MCF 10A (cell line): ENCODE measurements at regions not wholly inside any gene's neighbourhood (a gene's known extent, or its start where the extent isn't known, plus 50 kb on each side); places are given as distances from the start of the nearest gene placed in this dataset.

Experiments
- BruUV-seq: library from RNA; stranded (reverse); fragments of 400-500 nt; replicated peaks from 2 replicates; lab custom pipeline; 2021; lab: Mats Ljungman, UMichigan
- CTCF ChIA-PET: fragments of 300-600 bp; sonication (Branson Sonifier 250); formaldehyde crosslinking; extraction: SDS; loops from one replicate; lab custom pipeline; 2021; ENCODE audit warnings: antibody characterized with exemption, inconsistent platforms; lab: Yijun Ruan, JAX
- POLR2A ChIA-PET: fragments of 300-600, 350-650 bp; sonication (Branson Sonifier 250); formaldehyde crosslinking; extraction: SDS; loops from one replicate; lab custom pipeline; 2020; ENCODE audit warnings: antibody characterized with exemption, inconsistent platforms; lab: Yijun Ruan, JAX
- DNase-seq: peaks from one replicate; pipeline ENCODE4 v3.0.0-alpha.2; 2018; ENCODE audit not compliant: unreplicated experiment
- H3K27ac Mint-ChIP-seq: one replicate; pipeline ENCODE4 v1.8.0; 2022; ENCODE audit warnings: mild to moderate bottlenecking, low read depth, mixed read lengths; ENCODE audit not compliant: unreplicated experiment
- H3K27me3 Mint-ChIP-seq: one replicate; pipeline ENCODE4 v1.8.0; 2022; ENCODE audit warnings: mixed read lengths; ENCODE audit not compliant: insufficient read depth, unreplicated experiment
- H3K36me3 Mint-ChIP-seq: one replicate; pipeline ENCODE4 v1.8.0; 2022; ENCODE audit warnings: mild to moderate bottlenecking, moderate library complexity, mixed read lengths; ENCODE audit not compliant: insufficient read depth, unreplicated experiment
- H3K4me1 Mint-ChIP-seq: one replicate; pipeline ENCODE4 v1.8.0; 2022; ENCODE audit warnings: mixed read lengths; ENCODE audit not compliant: insufficient read depth, unreplicated experiment
- H3K4me3 Mint-ChIP-seq: one replicate; pipeline ENCODE4 v1.8.0; 2022; ENCODE audit warnings: mild to moderate bottlenecking, moderate library complexity, mixed read lengths; ENCODE audit not compliant: unreplicated experiment
- H3K9me3 Mint-ChIP-seq: one replicate; pipeline ENCODE4 v1.8.0; 2022; ENCODE audit warnings: mixed read lengths; ENCODE audit not compliant: unreplicated experiment
- intact Hi-C: fragments of 100-400 bp; cut with micrococcal nuclease; formaldehyde crosslinking; loops from 2 replicates; pipeline ENCODE4 v1.14.1; 2022
- TF ChIP-seq, protein P1 (sequence below): fragments of 200-600 bp; IDR thresholded peaks from one replicate; pipeline ENCODE4 v1.8.0; 2022; ENCODE audit warnings: antibody characterized with exemption, mild to moderate bottlenecking; ENCODE audit not compliant: unreplicated experiment

DNA sequence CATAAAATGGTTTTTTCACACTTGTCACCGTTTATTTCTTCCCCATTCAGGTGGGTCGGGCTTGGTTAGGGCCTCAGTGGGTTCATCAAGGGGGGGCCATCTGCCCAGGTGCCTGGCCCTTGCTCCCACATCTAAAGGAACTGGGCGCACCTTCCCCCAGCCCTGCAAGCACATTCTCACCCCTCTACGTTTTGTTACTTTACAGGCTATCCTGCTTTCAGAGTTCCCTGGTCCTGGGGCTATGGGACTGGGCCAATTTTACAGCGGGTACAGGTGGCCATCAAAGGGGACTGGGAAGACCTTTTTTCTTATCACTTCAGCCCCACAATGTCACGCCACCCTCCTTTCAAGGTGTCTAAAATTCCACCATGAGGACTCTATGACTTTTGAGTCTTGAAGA, 71.8 kb upstream of the HAAO start:
- POLR2A ChIA-PET = no interaction called here
- no peaks in the 10 kb centered on the region for H3K27me3 Mint-ChIP-seq
- H3K36me3 Mint-ChIP-seq = no peaks in the 10 kb centered on the region
- CTCF ChIA-PET = no interaction called here
- H3K9me3 Mint-ChIP-seq = peaks cover 10% of the 10 kb centered on the region
- intact Hi-C loops = no loop called here
- no peak for DNase-seq
- no peak overlapping the region for H3K27ac Mint-ChIP-seq
- H3K4me1 Mint-ChIP-seq = peaks cover 15% of the 10 kb centered on the region
- no TSS peak for BruUV-seq
- TF ChIP-seq, protein P1, sequence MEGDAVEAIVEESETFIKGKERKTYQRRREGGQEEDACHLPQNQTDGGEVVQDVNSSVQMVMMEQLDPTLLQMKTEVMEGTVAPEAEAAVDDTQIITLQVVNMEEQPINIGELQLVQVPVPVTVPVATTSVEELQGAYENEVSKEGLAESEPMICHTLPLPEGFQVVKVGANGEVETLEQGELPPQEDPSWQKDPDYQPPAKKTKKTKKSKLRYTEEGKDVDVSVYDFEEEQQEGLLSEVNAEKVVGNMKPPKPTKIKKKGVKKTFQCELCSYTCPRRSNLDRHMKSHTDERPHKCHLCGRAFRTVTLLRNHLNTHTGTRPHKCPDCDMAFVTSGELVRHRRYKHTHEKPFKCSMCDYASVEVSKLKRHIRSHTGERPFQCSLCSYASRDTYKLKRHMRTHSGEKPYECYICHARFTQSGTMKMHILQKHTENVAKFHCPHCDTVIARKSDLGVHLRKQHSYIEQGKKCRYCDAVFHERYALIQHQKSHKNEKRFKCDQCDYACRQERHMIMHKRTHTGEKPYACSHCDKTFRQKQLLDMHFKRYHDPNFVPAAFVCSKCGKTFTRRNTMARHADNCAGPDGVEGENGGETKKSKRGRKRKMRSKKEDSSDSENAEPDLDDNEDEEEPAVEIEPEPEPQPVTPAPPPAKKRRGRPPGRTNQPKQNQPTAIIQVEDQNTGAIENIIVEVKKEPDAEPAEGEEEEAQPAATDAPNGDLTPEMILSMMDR = no peak
- H3K4me3 Mint-ChIP-seq = no peak overlapping the region

DNA sequence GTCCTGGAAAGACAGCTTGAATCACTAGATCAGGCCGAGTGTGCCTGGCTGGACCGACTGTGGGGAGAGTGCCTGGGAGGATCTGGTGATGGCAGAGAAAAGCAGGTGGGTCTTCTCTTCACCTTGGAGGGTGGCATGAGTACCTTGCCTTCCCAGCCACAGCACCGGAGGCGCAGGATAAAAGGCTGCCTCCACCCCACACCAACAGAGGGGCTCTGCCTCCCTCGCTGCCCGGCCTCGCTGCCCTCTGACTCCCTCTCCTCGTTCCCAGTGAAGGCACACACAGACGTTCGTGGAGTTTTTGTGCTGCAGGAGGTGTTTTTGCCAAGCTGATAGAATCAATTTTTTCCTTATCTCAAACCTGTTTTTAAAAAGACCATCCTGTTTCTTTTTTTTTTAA, 71.4 kb upstream of the HAAO start:
- TF ChIP-seq, protein P1 = no peak
- H3K4me3 Mint-ChIP-seq = no peak overlapping the region
- peaks cover 15% of the 10 kb centered on the region for H3K4me1 Mint-ChIP-seq
- no TSS peak for BruUV-seq
- intact Hi-C loops = no loop called here
- peaks cover 5% of the 10 kb centered on the region for H3K9me3 Mint-ChIP-seq
- POLR2A ChIA-PET = no interaction called here
- H3K36me3 Mint-ChIP-seq = no peaks in the 10 kb centered on the region
- no peaks in the 10 kb centered on the region for H3K27me3 Mint-ChIP-seq
- no peak overlapping the region for H3K27ac Mint-ChIP-seq
- DNase-seq = no peak
- CTCF ChIA-PET = no interaction called here

DNA sequence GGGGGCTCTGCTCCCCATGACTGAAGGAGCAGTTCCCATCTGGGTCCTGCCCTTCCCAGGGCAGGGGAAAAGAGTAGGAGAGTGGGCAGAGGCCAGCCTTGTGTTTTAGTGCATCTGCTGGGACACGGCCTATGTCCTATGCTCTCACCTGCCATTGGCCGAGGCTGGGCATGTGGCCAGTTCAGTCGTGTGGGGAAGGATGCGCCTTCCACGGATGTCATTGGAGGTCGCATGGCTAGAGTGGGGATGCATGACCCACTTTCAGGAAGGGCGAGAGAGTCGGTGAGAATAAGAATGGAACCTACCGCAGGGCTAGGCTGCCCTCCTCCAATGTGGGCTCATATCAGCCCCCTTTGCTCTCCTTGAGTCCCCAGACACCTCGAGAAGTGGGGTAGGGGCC, 70.9 kb upstream of the HAAO start:
- Mint-ChIP-seq H3K4me3 (no peak overlapping the region), H3K4me1 (peaks cover 15% of the 10 kb centered on the region), H3K27me3 (no peaks in the 10 kb centered on the region), H3K36me3 (no peaks in the 10 kb centered on the region), H3K9me3 (peaks cover 1% of the 10 kb centered on the region), H3K27ac (no peak overlapping the region)
- BruUV-seq = no TSS peak
- ChIA-PET CTCF (interaction anchor here (0.6 kb wide), 1 partner anchor 43 kb away, joined by 3 read pairs; no protein-coding TSS in a partner anchor), POLR2A (no interaction called here)
- TF ChIP-seq, protein P1 = no peak
- no peak for DNase-seq
- intact Hi-C loops = no loop called here

DNA sequence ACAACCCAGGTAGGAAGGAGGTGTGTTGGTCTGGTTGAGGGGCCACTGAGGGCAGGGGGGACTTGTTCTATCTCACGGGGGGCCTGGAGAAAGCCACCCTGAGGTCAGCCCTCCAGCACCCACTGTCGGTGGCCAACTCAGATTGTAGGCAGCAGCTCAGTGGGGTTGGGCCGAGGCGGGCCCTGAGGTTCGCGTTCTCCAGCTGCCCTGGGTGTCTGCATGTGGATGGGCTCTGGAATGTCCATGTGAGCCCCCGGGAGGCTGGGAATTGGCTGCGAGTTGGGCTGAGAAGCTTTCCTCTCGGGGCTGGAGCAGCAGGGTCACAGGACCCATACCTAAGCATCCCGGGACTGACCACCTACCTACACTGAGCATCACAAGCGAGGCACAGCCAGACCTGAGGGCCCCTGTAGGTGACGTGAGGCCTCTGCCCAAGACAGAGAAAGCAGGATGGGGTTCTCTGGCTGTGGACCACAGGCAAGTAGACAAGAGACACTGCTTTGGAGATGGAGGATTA, 70.3 kb upstream of the HAAO start:
- no peaks in the 10 kb centered on the region for H3K27me3 Mint-ChIP-seq
- intact Hi-C loops = no loop called here
- no peaks in the 10 kb centered on the region for H3K9me3 Mint-ChIP-seq
- H3K4me1 Mint-ChIP-seq = peaks cover 15% of the 10 kb centered on the region
- TF ChIP-seq, protein P1 = no peak
- BruUV-seq = no TSS peak
- H3K4me3 Mint-ChIP-seq = no peak overlapping the region
- H3K36me3 Mint-ChIP-seq = no peaks in the 10 kb centered on the region
- POLR2A ChIA-PET = no interaction called here
- DNase-seq = no peak
- CTCF ChIA-PET = interaction anchor here (0.6 to 0.7 kb wide), 2 partner anchors 44 to 365 kb away, joined by 3 read pairs; no protein-coding TSS in a partner anchor
- no peak overlapping the region for H3K27ac Mint-ChIP-seq
